Activated T-cell treated with anti-CD3 and anti-CD28 coated beads, Interleukin-2, amount 50 U/mL, for 72 hours (primary cell): ENCODE measurements at regions not wholly inside any gene's neighbourhood (a gene's known extent, or its start where the extent isn't known, plus 50 kb on each side); places are given as distances from the start of the nearest gene placed in this dataset.
"Not testable (repeated sequence)": the region's sequence is repeated elsewhere in the genome, so short reads cannot be mapped to it uniquely, and the experiment has no call there.

Experiments
- ATAC-seq, 2 donors: fragments of 150-1000 bp; cut with Tn5 transposase; replicated peaks in 1 of 2; 2 replicates each; pipeline ENCODE4 v1.10.0; 2021; ENCODE audit warnings: moderate library complexity in 2 of 2, mild to moderate bottlenecking in 1 of 2
- DNase-seq, 2 donors: peaks; one replicate each; pipeline ENCODE4 v3.0.0; 2021 to 2022; ENCODE audit warnings: mixed read lengths in 1 of 2
- H3K27ac Mint-ChIP-seq: one replicate; pipeline ENCODE4 v1.8.0; 2022; ENCODE audit warnings: mild to moderate bottlenecking, moderate library complexity, mixed read lengths
- H3K27me3 Mint-ChIP-seq: one replicate; pipeline ENCODE4 v1.8.0; 2022; ENCODE audit warnings: low read depth, mixed read lengths
- H3K36me3 Mint-ChIP-seq, 2 donors: one replicate each; pipeline ENCODE4 v1.8.0; 2022; ENCODE audit warnings: mixed read lengths in 2 of 2, mild to moderate bottlenecking in 1 of 2; ENCODE audit not compliant: insufficient read depth in 2 of 2
- H3K4me1 Mint-ChIP-seq: one replicate; pipeline ENCODE4 v1.8.0; 2022; ENCODE audit warnings: low read depth, mixed read lengths
- H3K4me3 Mint-ChIP-seq, 2 donors: one replicate each; pipeline ENCODE4 v1.8.0; 2022; ENCODE audit warnings: mild to moderate bottlenecking in 2 of 2, mixed read lengths in 2 of 2, moderate library complexity in 2 of 2
- H3K9me3 Mint-ChIP-seq, 2 donors: one replicate each; pipeline ENCODE4 v1.8.0; 2022; ENCODE audit warnings: mixed read lengths in 2 of 2

DNA sequence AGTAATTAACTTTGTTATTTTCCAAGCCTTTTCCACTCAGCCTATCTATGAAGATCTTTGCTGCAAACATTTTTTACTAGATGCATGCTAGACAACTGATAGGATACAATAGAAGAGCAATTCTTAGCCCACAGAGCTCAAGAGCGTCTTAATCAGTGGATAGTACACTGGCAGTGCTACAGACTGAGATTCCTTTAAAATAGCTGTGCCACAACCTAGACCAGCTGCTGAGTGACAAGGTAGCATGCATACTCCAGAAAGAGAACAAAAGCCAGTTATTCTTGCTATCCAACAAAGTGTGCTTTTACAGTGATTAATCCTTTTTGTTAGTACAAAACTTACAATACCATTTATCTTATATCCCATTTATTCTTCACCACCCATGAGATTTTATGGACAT, 507.9 kb upstream of the SYT4 start:
- ATAC-seq (no peak), DNase-seq (no peak)
- Mint-ChIP-seq H3K4me3 (no peak overlapping the region), H3K9me3 (no peaks in the 10 kb centered on the region), H3K36me3 (no peaks in the 10 kb centered on the region), H3K27me3 (no peaks in the 10 kb centered on the region), H3K27ac (no peak overlapping the region), H3K4me1 (no peaks in the 10 kb centered on the region)

DNA sequence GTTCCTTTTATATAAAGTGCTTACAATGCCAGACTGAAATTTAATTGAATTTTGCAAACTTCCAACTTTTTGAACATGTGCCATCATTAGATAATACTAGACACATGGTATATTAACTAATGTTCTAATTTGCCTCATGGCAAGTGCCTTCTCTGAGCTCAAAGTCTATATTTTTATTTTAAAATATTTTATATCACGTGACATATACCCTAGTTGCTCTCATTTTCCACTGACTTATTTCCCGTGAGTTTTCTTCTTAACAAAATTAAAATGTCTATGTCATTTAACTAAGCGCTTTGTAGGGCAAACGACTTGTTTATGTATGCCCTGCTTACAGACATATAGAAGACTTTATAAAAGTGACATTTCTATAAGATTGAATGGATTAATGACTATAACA, 509.6 kb upstream of the SYT4 start:
- H3K27me3 Mint-ChIP-seq = no peaks in the 10 kb centered on the region
- H3K4me1 Mint-ChIP-seq = no peaks in the 10 kb centered on the region
- no peak overlapping the region for H3K27ac Mint-ChIP-seq
- DNase-seq (no peak), ATAC-seq (no peak)
- H3K9me3 Mint-ChIP-seq = no peaks in the 10 kb centered on the region
- no peak overlapping the region for H3K4me3 Mint-ChIP-seq
- H3K36me3 Mint-ChIP-seq = no peaks in the 10 kb centered on the region

DNA sequence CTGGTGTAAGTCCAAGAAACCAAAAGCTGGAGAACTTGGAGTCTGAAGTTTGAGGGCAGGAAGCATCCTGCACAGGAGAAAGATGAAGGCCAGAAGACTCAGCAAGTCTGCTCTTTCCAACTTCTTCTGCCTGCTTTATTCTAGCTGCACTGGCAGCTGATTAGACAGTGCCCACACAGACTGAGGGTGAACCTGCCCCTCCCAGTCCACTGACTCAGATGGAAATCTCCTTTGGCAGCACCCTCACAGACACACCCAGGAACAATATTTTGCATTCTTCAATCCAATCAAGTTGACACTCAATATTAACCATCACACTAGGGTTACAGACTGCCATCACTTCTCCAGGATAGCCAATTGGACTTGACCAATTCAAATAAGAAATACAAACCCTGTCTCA, 510.4 kb upstream of the SYT4 start:
- H3K27ac Mint-ChIP-seq, H3K4me1 Mint-ChIP-seq, H3K27me3 Mint-ChIP-seq, DNase-seq, H3K4me3 Mint-ChIP-seq, H3K9me3 Mint-ChIP-seq, H3K36me3 Mint-ChIP-seq, ATAC-seq: not testable (repeated sequence)

DNA sequence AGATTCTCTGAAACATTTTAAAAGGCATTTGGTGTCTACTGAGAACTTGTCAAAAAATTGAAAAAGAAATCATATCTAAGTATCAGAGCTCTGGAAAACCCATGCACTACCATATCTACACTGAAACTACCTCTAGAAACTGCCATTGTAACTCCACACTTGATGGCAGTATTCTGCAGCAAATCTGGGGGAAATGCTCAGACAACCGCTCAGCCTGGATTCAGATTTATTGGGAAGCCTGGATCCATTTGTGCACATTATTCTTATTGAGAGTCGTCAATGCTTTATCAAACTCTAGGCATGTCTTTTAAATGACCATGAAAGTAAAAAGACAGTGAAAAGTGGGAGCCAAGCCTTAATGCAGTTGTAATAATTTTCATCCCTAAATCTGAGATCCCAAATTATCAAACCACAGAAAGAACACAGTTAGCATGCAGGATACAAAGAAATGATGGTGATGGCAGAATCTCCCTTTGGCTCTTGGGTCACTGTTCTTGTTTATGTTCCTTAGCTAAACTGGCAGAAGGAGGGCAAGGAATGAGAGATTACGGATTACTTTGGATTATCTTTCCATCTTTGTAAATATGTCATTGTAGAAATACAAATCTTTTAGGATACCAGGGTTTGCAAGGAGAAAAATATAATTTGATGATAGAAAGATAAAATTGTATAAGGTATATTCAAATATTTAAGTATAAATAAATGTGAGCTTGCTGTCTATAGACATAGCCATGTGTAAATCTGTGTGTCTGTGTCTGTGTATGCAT, 512.1 kb upstream of the SYT4 start:
- Mint-ChIP-seq H3K9me3 (no peaks in the 10 kb centered on the region), H3K27me3 (no peaks in the 10 kb centered on the region), H3K4me1 (no peaks in the 10 kb centered on the region), H3K36me3 (no peaks in the 10 kb centered on the region), H3K27ac (no peak overlapping the region), H3K4me3 (no peak overlapping the region)
- ATAC-seq (no peak), DNase-seq (no peak)

DNA sequence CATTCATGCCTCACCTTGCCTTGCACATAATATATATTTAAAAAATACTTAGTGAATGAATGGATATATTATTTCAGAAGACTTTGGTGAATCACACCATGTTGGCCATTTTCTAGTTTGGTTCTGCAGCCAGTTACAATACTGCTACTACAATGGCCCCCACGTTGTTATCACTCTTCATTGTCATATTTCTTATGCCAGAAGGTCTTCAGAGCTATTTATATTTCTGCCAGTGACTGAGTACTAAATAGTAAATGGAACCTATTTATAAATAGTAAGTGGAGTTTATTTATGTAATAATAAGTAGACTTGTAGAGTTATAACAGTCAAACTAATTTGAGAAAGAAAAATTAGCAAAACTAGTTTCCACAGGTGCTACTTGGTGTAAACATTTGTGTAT, 516.6 kb upstream of the SYT4 start:
- DNase-seq = no peak
- no peaks in the 10 kb centered on the region for H3K4me1 Mint-ChIP-seq
- no peak for ATAC-seq
- no peaks in the 10 kb centered on the region for H3K27me3 Mint-ChIP-seq
- no peaks in the 10 kb centered on the region for H3K9me3 Mint-ChIP-seq
- no peaks in the 10 kb centered on the region for H3K36me3 Mint-ChIP-seq
- H3K27ac Mint-ChIP-seq = no peak overlapping the region
- no peak overlapping the region for H3K4me3 Mint-ChIP-seq

DNA sequence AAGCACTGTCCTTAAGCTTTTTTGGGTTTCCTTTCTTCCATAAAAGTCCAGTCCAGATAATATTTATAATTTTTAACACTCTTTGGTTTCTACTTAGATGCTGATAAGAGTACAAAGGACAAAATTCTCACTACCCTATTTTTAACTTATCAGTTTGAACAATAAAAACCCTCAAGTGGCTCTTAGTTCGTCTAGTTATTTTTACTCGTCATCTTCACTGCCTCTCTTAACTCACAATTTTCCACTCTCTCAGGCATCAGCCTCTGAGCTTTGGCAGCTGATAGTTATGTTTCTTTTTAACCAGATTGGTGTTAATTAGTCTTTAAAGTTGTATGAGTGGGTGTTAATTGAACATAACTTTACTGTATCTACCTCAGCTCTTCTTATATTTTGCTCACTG, 517.1 kb upstream of the SYT4 start:
- H3K36me3 Mint-ChIP-seq = no peaks in the 10 kb centered on the region
- no peak for DNase-seq
- H3K27ac Mint-ChIP-seq = no peak overlapping the region
- H3K27me3 Mint-ChIP-seq = no peaks in the 10 kb centered on the region
- no peak overlapping the region for H3K4me3 Mint-ChIP-seq
- no peaks in the 10 kb centered on the region for H3K9me3 Mint-ChIP-seq
- no peaks in the 10 kb centered on the region for H3K4me1 Mint-ChIP-seq
- ATAC-seq = no peak

DNA sequence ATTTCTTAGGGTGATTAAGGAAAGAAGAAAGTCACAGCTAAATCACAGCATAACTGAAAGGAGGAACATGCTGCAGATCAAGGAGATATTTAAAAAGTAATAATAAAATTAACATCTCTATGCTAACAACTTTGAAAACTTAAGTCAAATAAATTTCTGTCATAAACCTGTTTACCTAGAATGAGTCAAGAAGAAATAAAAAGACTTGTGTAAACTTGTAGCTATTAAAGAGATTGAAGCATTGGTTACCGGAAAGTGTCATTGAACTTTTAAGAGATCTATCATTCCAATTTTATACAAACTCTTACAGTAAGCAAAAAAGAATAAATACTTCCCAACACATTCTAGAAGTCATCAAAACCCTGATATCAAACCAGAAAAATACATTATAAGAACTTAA, 520.1 kb upstream of the SYT4 start:
- no peaks in the 10 kb centered on the region for H3K27me3 Mint-ChIP-seq
- H3K9me3 Mint-ChIP-seq = peaks cover 3% of the 10 kb centered on the region in 2 donors
- no peak overlapping the region for H3K4me3 Mint-ChIP-seq
- no peaks in the 10 kb centered on the region for H3K4me1 Mint-ChIP-seq
- DNase-seq (no peak), ATAC-seq (no peak)
- H3K27ac Mint-ChIP-seq = no peak overlapping the region
- no peaks in the 10 kb centered on the region for H3K36me3 Mint-ChIP-seq

DNA sequence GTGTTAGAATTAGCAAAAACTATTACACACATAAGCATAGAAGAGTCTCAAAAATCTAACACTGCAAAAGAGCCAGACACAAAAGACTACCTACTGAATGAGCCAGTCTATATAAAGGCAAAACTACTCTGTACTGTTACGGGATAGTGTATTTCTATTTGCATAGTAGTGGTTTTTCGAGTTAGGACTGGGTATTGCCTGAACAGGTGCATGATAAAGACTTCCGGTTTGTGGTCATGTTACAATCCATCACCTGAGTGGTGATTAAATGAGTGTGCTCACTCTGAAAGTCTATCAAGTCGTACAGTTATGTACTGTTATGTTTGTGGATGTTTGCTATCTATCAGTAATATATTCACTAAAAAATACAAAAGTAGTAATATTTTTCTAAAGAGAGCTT, 523.3 kb upstream of the SYT4 start:
- H3K36me3 Mint-ChIP-seq = no peaks in the 10 kb centered on the region
- no peaks in the 10 kb centered on the region for H3K27me3 Mint-ChIP-seq
- H3K9me3 Mint-ChIP-seq = peaks cover 3 to 6% of the 10 kb centered on the region in 2 donors
- no peak overlapping the region for H3K4me3 Mint-ChIP-seq
- H3K27ac Mint-ChIP-seq = no peak overlapping the region
- no peaks in the 10 kb centered on the region for H3K4me1 Mint-ChIP-seq
- no peak for ATAC-seq
- no peak for DNase-seq

DNA sequence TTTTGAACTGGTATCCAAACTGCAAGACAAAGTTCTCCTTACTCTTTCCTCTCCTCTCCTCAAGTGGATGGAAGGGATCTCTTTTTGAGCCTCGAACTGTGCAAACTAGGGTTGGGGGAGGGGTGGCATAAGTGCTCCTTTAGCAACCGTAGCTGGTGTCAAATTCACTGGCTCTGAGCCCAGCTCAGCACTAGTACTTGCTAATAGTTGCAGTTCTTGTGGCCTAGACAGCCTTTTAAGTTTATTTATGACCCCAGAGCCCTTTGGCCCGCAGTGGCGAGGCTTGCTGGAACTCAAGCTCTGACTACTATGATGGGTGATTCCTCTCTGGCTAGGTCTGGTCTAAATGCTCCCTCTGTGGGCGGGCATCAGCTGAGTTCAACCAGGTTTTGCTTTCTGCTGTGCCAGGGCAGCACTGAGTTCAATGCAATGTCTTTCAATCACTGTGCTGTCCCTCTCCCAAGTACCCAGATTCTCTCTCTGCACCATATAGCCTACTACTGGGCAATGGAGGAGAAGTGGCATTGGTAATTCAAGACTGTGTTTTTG, 528.4 kb upstream of the SYT4 start:
- no peaks in the 10 kb centered on the region for H3K36me3 Mint-ChIP-seq
- H3K4me1 Mint-ChIP-seq = no peaks in the 10 kb centered on the region
- peaks cover 8 to 9% of the 10 kb centered on the region in 2 donors for H3K9me3 Mint-ChIP-seq
- no peaks in the 10 kb centered on the region for H3K27me3 Mint-ChIP-seq
- ATAC-seq (no peak), DNase-seq (no peak)
- H3K4me3 Mint-ChIP-seq = no peak overlapping the region
- H3K27ac Mint-ChIP-seq = no peak overlapping the region

DNA sequence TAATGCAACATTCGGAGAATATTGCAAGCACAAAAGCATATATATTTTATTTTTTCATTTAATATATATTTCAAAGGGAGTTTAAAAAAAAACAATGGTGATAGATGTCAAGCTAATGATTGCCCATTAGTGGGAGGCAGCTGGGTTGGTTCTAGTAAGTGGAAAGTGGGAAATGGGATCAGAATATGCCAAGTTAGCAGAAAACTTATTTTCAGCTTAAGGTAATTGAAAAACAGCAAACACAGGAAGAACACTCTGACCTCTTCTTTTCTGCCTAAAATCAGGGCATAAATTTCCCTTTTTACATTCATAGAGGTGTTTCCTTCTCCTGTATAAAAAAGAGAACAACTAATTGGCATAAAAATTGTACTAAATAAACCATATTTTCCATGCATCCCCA, 535.3 kb upstream of the SYT4 start:
- no peaks in the 10 kb centered on the region for H3K36me3 Mint-ChIP-seq
- no peak for DNase-seq
- no peak for ATAC-seq
- no peaks in the 10 kb centered on the region for H3K27me3 Mint-ChIP-seq
- no peaks in the 10 kb centered on the region for H3K4me1 Mint-ChIP-seq
- peaks cover 3 to 5% of the 10 kb centered on the region in 2 donors for H3K9me3 Mint-ChIP-seq
- H3K27ac Mint-ChIP-seq = no peak overlapping the region
- no peak overlapping the region for H3K4me3 Mint-ChIP-seq

DNA sequence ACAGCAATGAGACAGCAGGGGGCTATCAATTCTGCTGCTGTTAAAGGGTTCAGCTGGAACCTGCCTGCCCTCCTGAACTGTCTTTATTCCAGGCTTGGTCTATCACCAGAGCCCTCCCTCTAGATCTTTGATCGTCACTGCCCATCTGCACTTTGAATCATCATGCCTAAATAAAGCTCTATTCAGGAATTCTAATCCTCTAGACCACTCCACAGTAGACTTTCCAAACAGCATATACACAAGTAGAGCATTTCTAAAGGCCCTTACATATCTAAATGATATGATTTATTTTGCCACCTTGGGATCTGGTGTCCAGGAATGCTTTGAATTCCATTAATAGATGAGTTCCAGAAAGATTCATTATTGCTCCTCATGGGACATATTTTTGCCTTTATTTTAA, 542.1 kb upstream of the SYT4 start:
- Mint-ChIP-seq H3K9me3 (peaks cover 5 to 10% of the 10 kb centered on the region in 2 donors), H3K27ac (no peak overlapping the region), H3K4me1 (no peaks in the 10 kb centered on the region), H3K36me3 (no peaks in the 10 kb centered on the region), H3K4me3 (no peak overlapping the region), H3K27me3 (no peaks in the 10 kb centered on the region)
- no peak for DNase-seq
- no peak for ATAC-seq

DNA sequence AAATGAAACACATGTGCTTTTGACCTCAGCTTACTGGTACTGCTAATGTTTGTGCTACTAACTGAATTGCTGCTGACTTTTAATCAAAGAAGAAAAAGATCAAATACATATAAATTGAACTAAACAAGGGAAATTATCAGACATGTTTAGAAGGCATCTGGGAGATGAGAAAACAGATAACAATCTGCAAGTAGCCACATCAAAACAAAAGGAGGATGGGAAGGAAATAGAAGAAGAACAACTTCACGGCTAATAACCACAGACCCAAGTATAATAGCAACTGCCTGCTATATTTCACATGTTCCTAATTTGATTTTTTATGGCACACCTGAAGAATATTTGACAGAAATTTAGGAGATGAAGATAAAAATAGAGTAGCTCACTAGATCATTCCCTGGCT, 542.6 kb upstream of the SYT4 start:
- Mint-ChIP-seq H3K36me3 (no peaks in the 10 kb centered on the region), H3K27me3 (no peaks in the 10 kb centered on the region), H3K4me1 (no peaks in the 10 kb centered on the region), H3K27ac (no peak overlapping the region), H3K4me3 (no peak overlapping the region), H3K9me3 (peaks cover 5 to 13% of the 10 kb centered on the region in 2 donors)
- ATAC-seq (no peak), DNase-seq (no peak)

DNA sequence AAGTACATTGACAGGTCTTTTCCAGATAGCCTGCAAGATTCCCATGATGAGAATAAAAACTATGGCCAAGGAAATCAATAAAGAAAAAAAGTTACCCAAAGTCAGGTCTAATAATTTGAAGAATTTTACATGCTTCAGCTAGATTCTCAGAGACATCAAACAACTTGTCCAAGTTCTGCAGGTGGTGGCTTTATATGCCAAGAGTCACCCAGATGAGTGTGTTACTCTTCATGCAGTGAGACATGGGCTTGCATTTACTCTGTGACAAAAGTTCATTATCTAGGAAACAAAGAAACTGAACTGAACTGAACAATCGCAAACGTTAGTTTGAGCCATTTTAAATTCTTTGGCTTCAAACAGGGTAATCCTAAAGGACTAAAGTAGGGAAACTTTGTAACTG, 548.5 kb upstream of the SYT4 start:
- peaks cover 0 to 11% of the 10 kb centered on the region in 2 donors for H3K9me3 Mint-ChIP-seq
- no peak for ATAC-seq
- H3K4me1 Mint-ChIP-seq = no peaks in the 10 kb centered on the region
- H3K27ac Mint-ChIP-seq = no peak overlapping the region
- no peaks in the 10 kb centered on the region for H3K27me3 Mint-ChIP-seq
- DNase-seq = no peak
- no peak overlapping the region for H3K4me3 Mint-ChIP-seq
- no peaks in the 10 kb centered on the region for H3K36me3 Mint-ChIP-seq

DNA sequence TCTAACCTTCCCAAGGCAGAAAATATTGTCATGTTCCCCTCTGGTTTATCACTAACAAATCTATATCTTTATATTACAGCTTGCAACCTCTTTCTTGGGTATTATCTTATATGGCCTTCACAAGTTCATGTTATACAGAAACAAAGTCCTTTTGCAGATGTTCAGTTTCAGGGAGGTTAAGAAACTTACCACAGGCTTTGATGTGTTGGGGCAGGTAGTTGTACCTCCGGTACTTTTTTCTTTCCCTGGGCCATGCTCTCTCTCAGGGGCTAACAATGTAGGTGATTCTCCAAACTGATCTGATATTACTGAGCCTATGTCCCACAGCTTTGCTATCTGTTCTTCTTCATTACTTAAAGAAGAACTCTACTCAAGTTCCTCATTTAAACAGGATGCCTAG, 548.9 kb upstream of the SYT4 start:
- H3K4me1 Mint-ChIP-seq = no peaks in the 10 kb centered on the region
- H3K4me3 Mint-ChIP-seq = no peak overlapping the region
- DNase-seq = no peak
- peaks cover 0 to 11% of the 10 kb centered on the region in 2 donors for H3K9me3 Mint-ChIP-seq
- H3K27me3 Mint-ChIP-seq = no peaks in the 10 kb centered on the region
- no peak overlapping the region for H3K27ac Mint-ChIP-seq
- no peaks in the 10 kb centered on the region for H3K36me3 Mint-ChIP-seq
- no peak for ATAC-seq
